ENCODE measurements at regions not wholly inside any gene's neighbourhood (a gene's known extent, or its start where the extent isn't known, plus 50 kb on each side); places are given as distances from the start of the nearest gene placed in this dataset.

DNA sequence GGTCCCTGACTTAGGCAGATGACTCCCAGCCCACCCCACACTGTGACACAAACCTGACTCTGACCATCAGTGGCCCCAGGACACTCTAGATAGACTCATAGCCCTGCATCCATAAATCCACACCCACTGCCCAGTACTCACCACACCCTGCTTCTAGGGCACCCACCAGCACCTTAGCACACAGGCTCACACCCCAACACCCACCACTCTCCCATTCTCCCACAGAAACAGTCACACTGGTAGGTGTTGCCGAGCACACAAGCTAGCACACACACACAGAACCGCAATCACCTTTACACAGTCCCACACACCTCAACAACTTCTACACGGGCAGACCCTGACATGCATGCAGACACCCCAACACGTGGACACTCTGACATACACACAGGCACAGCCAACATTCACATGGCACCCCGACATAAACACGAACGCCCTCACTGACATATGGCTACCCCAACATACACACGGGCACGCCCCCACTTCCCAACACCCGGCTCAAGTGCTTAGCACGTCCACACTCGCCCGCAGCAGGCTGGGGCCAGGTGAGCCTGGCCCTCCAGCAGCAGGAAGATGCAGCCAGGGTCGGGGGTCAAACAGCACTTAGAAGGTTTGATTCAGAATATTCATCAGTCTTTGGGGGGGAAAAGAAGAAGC lies 105.5 kb upstream of the TARDBP start:
- Histone ChIP-seq H3K27me3 (ENCODE audit: insufficient read depth, low read depth, severe bottlenecking) (no peaks in the 10 kb centered on the region), H3K27ac (peak overlapping the region; percentile 29; the same call in 1 of the 2 replicates), H3K4me3 (ENCODE audit: low read depth, low read length) (no peak overlapping the region), H3K9me3 (ENCODE audit: severe bottlenecking) (no peaks in the 10 kb centered on the region), H3K36me3 (no peaks in the 10 kb centered on the region)
- TF ChIP-seq, protein P1, sequence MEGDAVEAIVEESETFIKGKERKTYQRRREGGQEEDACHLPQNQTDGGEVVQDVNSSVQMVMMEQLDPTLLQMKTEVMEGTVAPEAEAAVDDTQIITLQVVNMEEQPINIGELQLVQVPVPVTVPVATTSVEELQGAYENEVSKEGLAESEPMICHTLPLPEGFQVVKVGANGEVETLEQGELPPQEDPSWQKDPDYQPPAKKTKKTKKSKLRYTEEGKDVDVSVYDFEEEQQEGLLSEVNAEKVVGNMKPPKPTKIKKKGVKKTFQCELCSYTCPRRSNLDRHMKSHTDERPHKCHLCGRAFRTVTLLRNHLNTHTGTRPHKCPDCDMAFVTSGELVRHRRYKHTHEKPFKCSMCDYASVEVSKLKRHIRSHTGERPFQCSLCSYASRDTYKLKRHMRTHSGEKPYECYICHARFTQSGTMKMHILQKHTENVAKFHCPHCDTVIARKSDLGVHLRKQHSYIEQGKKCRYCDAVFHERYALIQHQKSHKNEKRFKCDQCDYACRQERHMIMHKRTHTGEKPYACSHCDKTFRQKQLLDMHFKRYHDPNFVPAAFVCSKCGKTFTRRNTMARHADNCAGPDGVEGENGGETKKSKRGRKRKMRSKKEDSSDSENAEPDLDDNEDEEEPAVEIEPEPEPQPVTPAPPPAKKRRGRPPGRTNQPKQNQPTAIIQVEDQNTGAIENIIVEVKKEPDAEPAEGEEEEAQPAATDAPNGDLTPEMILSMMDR (IDR thresholded peaks at IDR 0.05; ENCODE audit: low read depth, low read length) = no peak
- DNase-seq = peak; percentile 28

DNA sequence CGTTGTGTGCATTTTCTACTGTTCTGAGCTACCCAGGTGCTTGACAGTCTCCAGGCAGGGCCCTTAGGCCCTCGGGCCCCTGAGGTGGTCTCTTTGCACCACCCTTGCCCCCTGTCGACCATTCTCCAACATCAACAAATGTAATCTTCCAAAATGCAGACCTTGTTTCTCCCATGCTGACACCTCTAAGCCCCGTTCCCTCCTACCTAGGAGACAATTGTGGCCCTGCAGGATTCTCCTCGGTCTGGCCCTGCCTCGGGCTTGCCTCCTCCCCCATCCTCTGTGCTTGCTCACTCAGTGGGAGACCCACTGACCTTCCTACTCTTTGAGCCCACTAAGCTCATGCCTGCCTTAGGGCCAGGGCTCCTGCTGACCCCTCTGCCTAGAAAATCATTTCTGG lies 104.2 kb upstream of the TARDBP start:
- Histone ChIP-seq H3K4me3 (ENCODE audit: low read depth, low read length) (no peak overlapping the region), H3K36me3 (no peaks in the 10 kb centered on the region), H3K27ac (no peak overlapping the region), H3K27me3 (ENCODE audit: insufficient read depth, low read depth, severe bottlenecking) (no peaks in the 10 kb centered on the region), H3K9me3 (ENCODE audit: severe bottlenecking) (no peaks in the 10 kb centered on the region)
- DNase-seq = no peak
- TF ChIP-seq, protein P1 (IDR thresholded peaks at IDR 0.05; ENCODE audit: low read depth, low read length) = no peak

DNA sequence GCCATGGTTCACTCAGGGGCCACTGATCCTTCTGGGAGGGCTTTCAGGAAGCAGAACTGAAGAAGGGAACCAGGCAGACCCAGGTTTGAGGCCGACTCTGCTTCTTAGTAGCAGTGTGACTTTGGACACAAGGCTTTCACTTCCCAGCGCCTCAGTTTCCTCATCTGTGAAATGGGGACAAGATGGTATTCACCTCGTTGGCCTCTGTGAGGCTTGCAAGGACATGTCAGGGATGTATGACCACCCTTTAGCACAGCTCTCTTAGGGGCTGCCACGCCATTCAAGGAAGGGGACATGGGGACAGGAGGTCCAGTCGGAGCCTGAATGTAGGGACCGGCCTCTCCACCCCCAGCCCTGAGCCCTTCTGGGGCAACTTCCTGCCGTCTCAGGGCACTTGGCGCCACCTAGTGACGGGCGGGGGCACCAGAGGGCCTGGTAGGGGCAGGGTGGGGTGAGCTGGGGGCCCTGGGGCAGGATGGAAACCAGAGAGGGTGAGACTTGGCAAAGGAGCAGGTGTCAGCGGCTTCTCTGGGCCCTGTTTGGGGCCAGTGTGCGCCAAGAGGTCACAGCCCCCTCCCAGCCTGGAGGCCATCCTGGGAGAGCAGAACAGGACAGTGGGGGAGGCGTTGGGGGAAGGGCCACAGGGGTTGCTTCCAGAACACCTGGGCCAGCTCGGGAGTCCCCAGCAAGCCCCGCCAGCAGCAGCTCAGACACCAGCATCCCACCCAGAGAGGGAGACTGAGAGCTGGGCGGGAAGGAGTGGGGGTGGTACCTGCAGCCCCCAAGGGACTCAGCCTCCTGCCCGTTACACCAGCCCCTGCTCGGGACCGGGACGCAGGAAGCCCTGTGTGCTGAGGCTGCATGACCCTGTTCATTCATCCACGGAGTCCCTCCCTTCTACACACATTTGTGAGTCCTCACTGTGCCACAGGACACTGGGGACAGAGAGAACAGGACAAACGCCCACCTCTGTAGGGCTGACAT lies 102.5 kb upstream of the TARDBP start:
- H3K36me3 ChIP-seq = no peaks in the 10 kb centered on the region
- H3K27me3 ChIP-seq (ENCODE audit: insufficient read depth, low read depth, severe bottlenecking) = no peaks in the 10 kb centered on the region
- TF ChIP-seq, protein P1 (IDR thresholded peaks at IDR 0.05; ENCODE audit: low read depth, low read length) = peak; percentile 74
- peak overlapping the region; percentile 80 for H3K27ac ChIP-seq
- no peak overlapping the region for H3K4me3 ChIP-seq (ENCODE audit: low read depth, low read length)
- H3K9me3 ChIP-seq (ENCODE audit: severe bottlenecking) = no peaks in the 10 kb centered on the region
- peak; percentile 83 for DNase-seq

DNA sequence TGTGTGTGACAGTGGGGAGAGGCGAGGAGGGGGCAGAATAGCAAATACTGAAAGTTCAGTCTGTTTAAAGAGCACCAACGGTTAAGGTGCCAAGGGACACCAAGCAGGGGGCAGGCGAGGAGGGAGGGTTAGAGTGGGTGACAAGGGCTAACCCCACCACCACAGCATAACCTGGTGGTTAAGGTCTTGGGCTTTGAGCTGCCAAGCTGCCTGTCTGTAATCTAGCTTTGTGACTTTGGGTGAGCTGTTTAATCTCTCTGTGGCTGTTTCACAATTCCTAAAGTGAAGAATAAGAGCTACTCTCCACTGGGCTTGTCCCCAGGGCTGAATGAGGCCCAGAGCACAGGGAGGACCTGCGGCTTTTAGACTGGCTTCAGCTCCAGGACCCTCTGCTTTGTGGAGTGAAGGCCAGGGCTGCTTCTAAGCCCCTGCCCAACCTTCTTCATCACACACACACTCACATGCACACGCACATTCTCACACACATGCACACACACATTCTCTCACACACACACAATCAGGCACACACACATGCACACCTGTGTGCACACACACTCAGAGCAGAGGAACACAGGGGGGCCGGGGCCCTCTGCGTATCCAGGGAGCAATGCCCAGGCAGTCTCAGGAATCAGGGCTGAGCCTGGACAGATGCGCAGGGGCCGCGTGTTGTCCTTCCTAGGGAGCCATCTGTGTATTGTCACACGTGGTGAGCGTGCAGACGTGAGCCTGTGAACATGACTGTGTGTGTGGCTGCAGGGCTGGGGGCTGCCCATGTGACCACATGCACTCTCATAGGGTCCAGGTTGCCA lies 101.6 kb upstream of the TARDBP start:
- Histone ChIP-seq H3K27ac (peak overlapping the region; percentile 80), H3K9me3 (ENCODE audit: severe bottlenecking) (no peaks in the 10 kb centered on the region), H3K27me3 (ENCODE audit: insufficient read depth, low read depth, severe bottlenecking) (no peaks in the 10 kb centered on the region), H3K36me3 (no peaks in the 10 kb centered on the region), H3K4me3 (ENCODE audit: low read depth, low read length) (no peak overlapping the region)
- TF ChIP-seq, protein P1 (IDR thresholded peaks at IDR 0.05; ENCODE audit: low read depth, low read length) = no peak
- peak; percentile 64 for DNase-seq

DNA sequence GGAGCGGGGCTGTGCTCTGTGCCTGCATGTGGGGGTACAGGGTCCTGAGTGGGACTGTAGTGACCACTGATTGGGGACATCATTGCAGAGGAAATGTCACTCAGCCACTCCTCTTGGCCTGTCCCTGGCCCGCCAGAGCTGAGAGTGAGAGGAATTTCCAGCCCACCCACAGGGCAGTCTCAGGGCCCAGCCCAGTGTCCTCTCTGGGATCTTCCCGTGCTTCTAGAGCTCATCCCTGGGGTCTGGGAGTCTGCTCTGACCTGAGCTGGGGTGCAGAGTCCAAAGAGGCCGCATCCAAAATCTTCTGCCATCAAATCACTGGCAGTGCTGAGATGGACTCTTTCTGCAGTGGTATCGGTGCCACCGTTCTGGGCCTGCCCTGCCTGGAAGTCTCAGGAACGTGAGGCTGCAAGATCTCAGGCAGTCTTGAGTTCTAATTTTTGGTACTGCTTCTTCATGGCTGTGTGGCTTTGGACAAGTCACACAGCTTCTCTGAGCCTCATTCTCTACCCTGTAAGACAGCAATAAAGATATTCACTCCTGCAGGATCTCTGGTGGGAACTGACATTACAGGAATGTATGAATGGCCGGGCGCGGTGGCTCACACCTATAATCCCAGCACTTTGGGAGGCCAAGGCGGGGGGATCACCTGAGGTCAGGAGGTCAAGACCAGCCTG lies 100.8 kb upstream of the TARDBP start:
- TF ChIP-seq, protein P1 (IDR thresholded peaks at IDR 0.05; ENCODE audit: low read depth, low read length) = no peak
- H3K27me3 ChIP-seq (ENCODE audit: insufficient read depth, low read depth, severe bottlenecking) = no peaks in the 10 kb centered on the region
- DNase-seq = no peak
- H3K4me3 ChIP-seq (ENCODE audit: low read depth, low read length) = no peak overlapping the region
- no peaks in the 10 kb centered on the region for H3K9me3 ChIP-seq (ENCODE audit: severe bottlenecking)
- no peaks in the 10 kb centered on the region for H3K36me3 ChIP-seq
- peak overlapping the region; percentile 80 for H3K27ac ChIP-seq

All from WERI-Rb-1 (cell line).